ENCODE measurements at regions not wholly inside any gene's neighbourhood (a gene's known extent, or its start where the extent isn't known, plus 50 kb on each side); places are given as distances from the start of the nearest gene placed in this dataset.

DNA sequence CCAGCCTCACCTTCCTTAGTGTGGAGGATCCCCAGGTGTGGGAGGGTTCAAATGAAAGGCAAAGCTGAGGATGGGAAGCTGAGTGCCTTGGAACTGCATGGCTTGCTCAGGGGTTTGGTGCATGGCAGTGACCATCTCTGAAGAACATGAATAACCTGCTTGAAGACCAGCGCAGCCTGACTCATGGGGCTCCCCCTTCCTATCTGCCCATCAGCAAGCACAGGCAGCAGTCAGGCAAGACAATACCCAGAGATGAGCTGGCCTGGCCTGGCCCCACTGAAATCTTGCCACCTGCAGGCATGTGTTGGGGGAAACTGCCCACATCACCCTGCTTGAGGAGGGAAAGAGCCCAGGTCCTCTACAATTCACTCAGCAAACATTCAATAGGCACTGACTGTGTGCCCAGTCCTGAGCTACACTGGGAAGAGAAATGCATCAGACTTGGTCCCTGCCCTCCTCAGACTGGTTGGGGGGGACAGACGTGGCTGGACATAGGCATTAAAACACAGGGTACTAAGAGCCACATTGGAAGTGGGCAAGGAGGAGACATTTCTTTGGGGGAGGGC is 105.0 kb upstream of the ALDH1B1 start:
- in situ Hi-C loops (cut with MboI), result no loop called here
- no peaks in the 10 kb centered on the region for H3F3A ChIP-seq (ENCODE audit: insufficient read depth)

DNA sequence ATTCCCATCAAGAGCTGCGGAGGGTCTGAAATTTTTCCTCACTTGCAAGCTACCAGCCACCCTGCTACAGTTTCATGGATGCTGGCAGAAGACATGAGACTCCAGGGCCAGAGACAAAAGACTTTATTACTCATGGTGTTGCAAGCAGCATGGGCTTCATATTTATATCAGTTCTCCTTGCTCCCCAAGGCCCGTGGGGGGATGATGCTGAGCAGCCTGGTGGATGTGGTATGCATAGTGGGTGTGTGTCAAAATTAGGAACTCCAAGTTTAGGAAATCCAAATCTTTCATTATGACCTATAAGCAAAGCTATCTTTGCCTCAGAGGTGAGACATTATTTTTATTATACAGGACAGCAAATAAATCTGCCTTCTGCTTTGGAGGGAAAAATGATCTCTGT is 105.7 kb upstream of the ALDH1B1 start:
- no peak overlapping the region for H3K9ac ChIP-seq
- in situ Hi-C loops (cut with MboI), result no loop called here
- peaks cover 9% of the 10 kb centered on the region for H3K27me3 ChIP-seq (replicated peaks; ENCODE audit: insufficient read depth)
- H3K4me1 ChIP-seq (ENCODE audit: insufficient read depth), result no peaks in the 10 kb centered on the region
- H3K4me2 ChIP-seq (ENCODE audit: unreplicated experiment), result no peak overlapping the region
- H3K27ac ChIP-seq, result no peak overlapping the region
- H3F3A ChIP-seq (ENCODE audit: insufficient read depth), result no peaks in the 10 kb centered on the region
- no peak overlapping the region for H3K4me3 ChIP-seq
- WGBS, 2 experiments (ENCODE audit: low coverage in 1 of 2, low lambda C conversion rate in 2 of 2, missing lambda C conversion rate in 2 of 2), result 34 to 47% methylated on average over 2 of the region's 2 CpGs
- no peaks in the 10 kb centered on the region for H3K36me3 ChIP-seq (ENCODE audit: low read depth)
- H3K79me2 ChIP-seq (ENCODE audit: insufficient read depth), result no peaks in the 10 kb centered on the region
- no peaks in the 10 kb centered on the region for H4K20me1 ChIP-seq (ENCODE audit: insufficient read depth)
- no peak overlapping the region for H2AFZ ChIP-seq
- DNase-seq, result no peak
- TF ChIP-seq EZH2 (IDR thresholded peaks at IDR 0.05; ENCODE audit: insufficient read depth, poor library complexity, severe bottlenecking), result no peak
- no peaks in the 10 kb centered on the region for H3K9me3 ChIP-seq (ENCODE audit: low read depth)
- no peaks in the 10 kb centered on the region for H3K9me2 ChIP-seq (ENCODE audit: insufficient read depth)

More for the DNA sequence above, 105.0 kb upstream of the ALDH1B1 start:
- H3K4me1 ChIP-seq (ENCODE audit: insufficient read depth), result no peaks in the 10 kb centered on the region
- TF ChIP-seq EZH2phosphoT487 (IDR thresholded peaks at IDR 0.05; ENCODE audit: insufficient read depth, low read depth) (no peak), EZH2 (IDR thresholded peaks at IDR 0.05; ENCODE audit: insufficient read depth, poor library complexity, severe bottlenecking) (no peak)
- H3K4me3 ChIP-seq, result no peak overlapping the region
- no peaks in the 10 kb centered on the region for H3K36me3 ChIP-seq (ENCODE audit: low read depth)
- no peaks in the 10 kb centered on the region for H3K9me3 ChIP-seq (ENCODE audit: low read depth)
- H3K79me2 ChIP-seq (ENCODE audit: insufficient read depth), result no peaks in the 10 kb centered on the region
- no peak overlapping the region for H2AFZ ChIP-seq
- no peak overlapping the region for H3K27ac ChIP-seq
- no peak overlapping the region for H3K4me2 ChIP-seq (ENCODE audit: unreplicated experiment)
- no peak for DNase-seq
- H3K9ac ChIP-seq, result no peak overlapping the region
- 52 to 59% methylated on average over 2 of the region's 2 CpGs for WGBS, 2 experiments (ENCODE audit: low coverage in 1 of 2, low lambda C conversion rate in 2 of 2, missing lambda C conversion rate in 2 of 2)
- H4K20me1 ChIP-seq (ENCODE audit: insufficient read depth), result no peaks in the 10 kb centered on the region
- H3K27me3 ChIP-seq (replicated peaks; ENCODE audit: insufficient read depth), result peaks cover 5% of the 10 kb centered on the region; the same call in 1 of the 2 replicates
- no peaks in the 10 kb centered on the region for H3K9me2 ChIP-seq (ENCODE audit: insufficient read depth)

DNA sequence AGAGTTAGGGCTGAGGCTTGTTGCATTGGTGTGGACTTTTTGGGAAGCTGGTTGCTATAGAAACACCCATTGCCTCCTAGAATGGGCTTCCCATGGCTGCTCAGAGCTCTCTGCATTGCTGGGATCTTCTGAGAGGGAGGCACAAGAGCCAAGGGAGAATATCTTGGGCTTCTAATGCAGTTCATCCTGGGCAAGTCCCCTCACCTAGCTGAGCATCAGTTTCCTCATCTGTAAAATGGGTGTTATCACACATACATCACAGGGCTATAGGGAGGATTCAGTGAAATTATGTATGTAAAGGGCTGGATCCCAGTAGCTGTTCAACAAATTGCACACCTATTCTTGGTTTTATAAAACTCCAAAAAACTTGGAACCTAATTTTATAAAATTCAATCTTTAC is 106.1 kb upstream of the ALDH1B1 start:
- Histone ChIP-seq H3K27ac (no peak overlapping the region), H2AFZ (no peak overlapping the region), H3K36me3 (ENCODE audit: low read depth) (no peaks in the 10 kb centered on the region), H3F3A (ENCODE audit: insufficient read depth) (no peaks in the 10 kb centered on the region), H3K79me2 (ENCODE audit: insufficient read depth) (no peaks in the 10 kb centered on the region), H3K9me3 (ENCODE audit: low read depth) (no peaks in the 10 kb centered on the region), H3K4me2 (ENCODE audit: unreplicated experiment) (no peak overlapping the region), H3K9ac (no peak overlapping the region), H3K9me2 (ENCODE audit: insufficient read depth) (no peaks in the 10 kb centered on the region), H4K20me1 (ENCODE audit: insufficient read depth) (no peaks in the 10 kb centered on the region), H3K4me3 (no peak overlapping the region), H3K27me3 (replicated peaks; ENCODE audit: insufficient read depth) (peaks cover 11% of the 10 kb centered on the region), H3K4me1 (ENCODE audit: insufficient read depth) (no peaks in the 10 kb centered on the region)
- no peak for DNase-seq
- TF ChIP-seq EZH2phosphoT487 (IDR thresholded peaks at IDR 0.05; ENCODE audit: insufficient read depth, low read depth), result no peak
- TF ChIP-seq EZH2 (IDR thresholded peaks at IDR 0.05; ENCODE audit: insufficient read depth, poor library complexity, severe bottlenecking), result no peak
- in situ Hi-C loops (cut with MboI), result no loop called here

DNA sequence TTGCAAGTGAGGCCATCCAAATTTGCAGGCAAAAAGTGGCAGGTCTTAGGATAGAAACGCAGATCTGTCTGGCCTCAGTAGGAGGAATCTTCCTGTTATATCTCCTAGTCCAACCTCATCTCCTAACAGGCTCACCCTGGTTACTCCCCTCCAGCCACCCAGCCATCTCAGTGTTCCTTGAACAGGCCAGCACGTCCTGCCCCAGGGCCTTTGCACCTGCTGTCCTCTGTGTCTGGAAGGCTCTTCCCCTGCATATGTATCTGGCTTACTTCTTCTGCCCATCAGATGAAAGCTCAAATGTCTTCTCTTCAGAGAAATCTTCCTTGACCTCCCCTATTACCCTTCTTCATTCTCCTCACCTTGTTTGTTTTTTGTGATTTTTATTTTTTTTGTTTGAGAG is 107.3 kb upstream of the ALDH1B1 start:
- in situ Hi-C loops (cut with MboI), result no loop called here
- 13 to 15% methylated on average over 2 of the region's 2 CpGs for WGBS, 2 experiments (ENCODE audit: low coverage in 1 of 2, low lambda C conversion rate in 2 of 2, missing lambda C conversion rate in 2 of 2)

DNA sequence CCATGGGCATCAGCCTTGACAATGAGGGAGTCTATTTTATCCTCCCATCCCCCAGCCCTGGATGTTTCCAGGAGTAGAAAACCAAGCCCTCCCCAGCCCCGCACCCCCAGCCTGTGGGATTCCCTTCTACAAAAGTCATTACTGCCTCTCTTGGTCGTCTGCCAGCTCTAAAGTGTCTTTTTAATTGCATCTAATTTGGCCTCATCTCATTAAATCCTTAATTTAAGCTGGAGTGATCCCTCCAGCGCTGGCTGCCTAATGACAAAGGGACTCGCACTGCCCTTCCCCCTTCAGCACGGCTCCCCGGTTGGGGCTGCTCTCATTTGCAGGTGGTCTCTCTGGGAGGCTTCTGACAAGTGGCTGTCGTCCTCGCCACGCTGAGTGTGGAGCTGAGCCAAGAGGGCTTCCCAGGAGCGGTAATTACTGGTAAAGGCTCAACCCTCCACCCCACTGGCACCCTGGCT is 107.9 kb upstream of the ALDH1B1 start:
- no peak overlapping the region for H3K4me2 ChIP-seq (ENCODE audit: unreplicated experiment)
- no peaks in the 10 kb centered on the region for H4K20me1 ChIP-seq (ENCODE audit: insufficient read depth)
- H3K4me3 ChIP-seq, result no peak overlapping the region
- TF ChIP-seq EZH2phosphoT487 (IDR thresholded peaks at IDR 0.05; ENCODE audit: insufficient read depth, low read depth) (no peak), EZH2 (IDR thresholded peaks at IDR 0.05; ENCODE audit: insufficient read depth, poor library complexity, severe bottlenecking) (no peak)
- no peaks in the 10 kb centered on the region for H3K36me3 ChIP-seq (ENCODE audit: low read depth)
- no peaks in the 10 kb centered on the region for H3K9me3 ChIP-seq (ENCODE audit: low read depth)
- H3K4me1 ChIP-seq (ENCODE audit: insufficient read depth), result no peaks in the 10 kb centered on the region
- no peak overlapping the region for H3K27ac ChIP-seq
- H2AFZ ChIP-seq, result no peak overlapping the region
- H3K9me2 ChIP-seq (ENCODE audit: insufficient read depth), result no peaks in the 10 kb centered on the region
- DNase-seq, result no peak
- no peak overlapping the region for H3K9ac ChIP-seq
- in situ Hi-C loops (cut with MboI), result no loop called here
- 36 to 46% methylated on average over 10 of the region's 10 CpGs for WGBS, 2 experiments (ENCODE audit: low coverage in 1 of 2, low lambda C conversion rate in 2 of 2, missing lambda C conversion rate in 2 of 2)
- peaks cover 17% of the 10 kb centered on the region for H3K27me3 ChIP-seq (replicated peaks; ENCODE audit: insufficient read depth)
- no peaks in the 10 kb centered on the region for H3K79me2 ChIP-seq (ENCODE audit: insufficient read depth)
- H3F3A ChIP-seq (ENCODE audit: insufficient read depth), result no peaks in the 10 kb centered on the region

More for the DNA sequence above, 107.3 kb upstream of the ALDH1B1 start:
- TF ChIP-seq EZH2 (IDR thresholded peaks at IDR 0.05; ENCODE audit: insufficient read depth, poor library complexity, severe bottlenecking) (no peak), EZH2phosphoT487 (IDR thresholded peaks at IDR 0.05; ENCODE audit: insufficient read depth, low read depth) (no peak)
- no peaks in the 10 kb centered on the region for H4K20me1 ChIP-seq (ENCODE audit: insufficient read depth)
- no peaks in the 10 kb centered on the region for H3K4me1 ChIP-seq (ENCODE audit: insufficient read depth)
- DNase-seq, result no peak
- H3K9me2 ChIP-seq (ENCODE audit: insufficient read depth), result no peaks in the 10 kb centered on the region
- no peak overlapping the region for H2AFZ ChIP-seq
- H3F3A ChIP-seq (ENCODE audit: insufficient read depth), result no peaks in the 10 kb centered on the region
- H3K4me3 ChIP-seq, result no peak overlapping the region
- peaks cover 17% of the 10 kb centered on the region for H3K27me3 ChIP-seq (replicated peaks; ENCODE audit: insufficient read depth)
- H3K36me3 ChIP-seq (ENCODE audit: low read depth), result no peaks in the 10 kb centered on the region
- H3K9ac ChIP-seq, result no peak overlapping the region
- no peak overlapping the region for H3K27ac ChIP-seq
- no peaks in the 10 kb centered on the region for H3K79me2 ChIP-seq (ENCODE audit: insufficient read depth)
- H3K9me3 ChIP-seq (ENCODE audit: low read depth), result no peaks in the 10 kb centered on the region
- no peak overlapping the region for H3K4me2 ChIP-seq (ENCODE audit: unreplicated experiment)
